ENCODE measurements at regions not wholly inside any gene's neighbourhood (a gene's known extent, or its start where the extent isn't known, plus 50 kb on each side); places are given as distances from the start of the nearest gene placed in this dataset.

- no peak for DNase-seq
These were observed 438.2 kb downstream of the SLC4A3 start for GRCh38 chr2:220065581-220065980.

- no peak for DNase-seq
These were observed 441.4 kb downstream of the SLC4A3 start for GRCh38 chr2:220068846-220069245.

DNA sequence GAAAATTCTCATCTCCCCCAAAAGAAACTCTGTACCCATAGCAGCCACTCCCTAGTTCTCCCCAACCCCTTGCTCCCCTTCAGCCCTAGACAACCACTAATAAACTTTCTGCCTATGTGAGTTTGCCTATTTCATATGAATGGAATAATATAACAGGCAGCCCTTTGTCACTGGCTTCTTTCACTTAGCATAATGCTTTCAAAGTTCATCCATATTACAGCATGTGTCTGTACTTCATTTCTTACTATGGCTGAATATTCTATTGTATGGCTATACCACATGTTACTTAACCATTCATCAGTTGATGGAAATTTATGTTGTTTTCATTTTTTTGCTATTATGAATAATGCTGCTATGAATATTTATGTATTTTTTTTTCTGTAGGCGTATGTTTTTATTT, 442.9 kb downstream of the SLC4A3 start:
- no peak for DNase-seq

DNA sequence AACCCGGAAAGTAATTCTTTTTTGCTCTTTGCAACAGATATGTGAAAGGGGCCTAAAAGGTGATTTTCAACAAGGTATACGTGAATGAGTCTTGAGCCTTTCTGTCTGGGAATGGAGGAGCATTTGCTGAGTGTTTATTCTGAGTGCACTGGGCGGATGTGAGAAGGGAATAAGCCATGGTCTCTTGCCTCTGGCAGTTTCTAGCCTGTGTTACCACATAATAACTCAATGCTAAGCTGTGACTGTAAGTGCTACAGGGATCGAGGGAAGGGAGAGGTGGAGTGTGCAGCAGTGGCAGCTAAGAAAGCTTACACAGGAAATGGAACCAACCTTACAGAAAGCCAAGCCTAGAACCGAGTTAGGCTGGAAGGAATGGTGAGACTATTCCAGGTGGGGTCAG, 444.3 kb downstream of the SLC4A3 start:
- DNase-seq, result no peak

- no peak for DNase-seq
These were observed 445.3 kb downstream of the SLC4A3 start for GRCh38 chr2:220072669-220073220.

- DNase-seq, result no peak
These were observed 448.4 kb downstream of the SLC4A3 start for GRCh38 chr2:220075835-220076234.

GRCh38 chr2:220076734-220077133, 449.3 kb downstream of the SLC4A3 start:
- no peak for DNase-seq

GRCh38 chr2:220077488-220077887, 450.1 kb downstream of the SLC4A3 start:
- DNase-seq, result no peak

GRCh38 chr2:220078439-220078838, 451.0 kb downstream of the SLC4A3 start:
- no peak for DNase-seq

DNA sequence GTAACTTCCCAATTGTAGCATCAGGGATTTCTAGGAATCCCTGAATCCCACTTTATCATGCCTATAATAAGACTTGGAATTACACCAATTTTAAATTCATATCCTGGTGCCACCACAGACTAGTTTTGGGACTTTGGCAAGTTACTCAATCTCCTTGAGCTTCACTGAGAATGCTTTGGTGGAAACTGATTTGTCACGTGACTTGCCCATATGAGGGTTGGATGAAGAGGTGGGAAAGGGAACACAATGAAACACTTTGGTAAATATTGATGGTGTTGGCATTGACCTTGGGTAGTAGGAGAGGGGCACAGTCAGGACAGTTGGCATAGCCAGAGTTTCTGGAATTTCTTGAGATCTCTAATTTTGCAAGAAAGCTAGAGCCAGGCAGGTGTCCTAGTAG, 452.2 kb downstream of the SLC4A3 start:
- no peak for DNase-seq

- no peak for DNase-seq
These were observed 453.7 kb downstream of the SLC4A3 start for GRCh38 chr2:220081171-220081570.

GRCh38 chr2:220090050-220090449, 462.6 kb downstream of the SLC4A3 start:
- DNase-seq, result no peak

DNA sequence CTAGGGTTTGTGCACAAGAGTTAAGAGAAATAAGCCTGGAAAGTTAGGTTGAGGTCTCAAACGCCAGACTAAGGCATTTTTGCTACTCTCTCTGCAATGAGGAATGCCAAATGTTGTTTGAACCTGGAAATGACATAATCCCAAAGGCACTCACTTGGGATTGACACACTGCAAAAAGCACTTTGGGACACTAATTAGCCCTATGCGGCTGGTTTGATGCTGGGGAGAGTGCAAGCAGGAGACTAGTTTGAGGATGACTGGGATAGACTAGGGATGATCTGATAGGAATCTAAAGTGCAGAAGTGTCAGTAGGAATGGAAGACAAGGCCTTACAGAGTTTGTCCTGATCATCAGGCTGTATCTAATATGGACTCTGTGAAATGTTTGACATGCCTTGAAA, 469.0 kb downstream of the SLC4A3 start:
- no peak for DNase-seq

DNA sequence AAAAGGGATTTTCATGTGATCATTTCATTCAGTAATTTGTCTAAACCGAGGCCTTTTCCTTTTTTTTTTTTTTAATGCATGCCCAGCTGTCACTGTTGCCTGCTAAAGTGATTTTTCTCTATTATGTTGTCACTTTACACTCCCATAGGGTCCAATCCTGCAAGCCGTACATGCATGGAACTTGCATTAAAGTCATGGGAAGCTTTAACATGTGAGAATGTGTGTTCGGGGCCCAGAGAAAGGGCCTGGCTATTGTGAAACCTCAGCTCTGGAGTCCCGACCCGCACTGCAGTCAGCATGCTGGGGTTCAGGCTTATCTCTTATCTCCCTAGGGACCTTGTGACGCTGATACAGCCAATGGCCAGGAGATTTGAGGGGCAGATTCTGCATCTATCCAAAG, 474.6 kb downstream of the SLC4A3 start:
- no peak for DNase-seq

- no peak for DNase-seq
These were observed 476.2 kb downstream of the SLC4A3 start for GRCh38 chr2:220103596-220103995.

GRCh38 chr2:220104871-220105351, 477.5 kb downstream of the SLC4A3 start:
- DNase-seq, result no peak

DNA sequence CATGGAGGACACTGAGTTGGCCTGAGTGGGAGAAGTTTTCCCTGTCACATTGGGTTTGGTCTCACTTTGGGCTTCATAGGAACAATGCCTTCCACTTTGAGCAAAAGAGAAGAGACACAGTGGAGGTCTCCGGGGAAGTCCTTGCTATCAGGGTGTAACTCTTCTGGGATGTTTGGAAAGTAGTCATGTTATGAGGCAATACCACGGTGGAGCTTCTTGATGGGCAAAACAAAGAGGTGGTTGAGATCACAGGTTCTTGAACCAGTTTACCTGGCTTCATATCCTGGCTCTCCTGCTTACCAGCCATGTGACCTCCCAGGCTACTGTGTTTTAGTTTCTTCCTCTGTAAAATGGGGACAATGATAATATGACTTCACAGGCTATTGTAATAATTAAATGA, 478.6 kb downstream of the SLC4A3 start:
- DNase-seq, result no peak

DNA sequence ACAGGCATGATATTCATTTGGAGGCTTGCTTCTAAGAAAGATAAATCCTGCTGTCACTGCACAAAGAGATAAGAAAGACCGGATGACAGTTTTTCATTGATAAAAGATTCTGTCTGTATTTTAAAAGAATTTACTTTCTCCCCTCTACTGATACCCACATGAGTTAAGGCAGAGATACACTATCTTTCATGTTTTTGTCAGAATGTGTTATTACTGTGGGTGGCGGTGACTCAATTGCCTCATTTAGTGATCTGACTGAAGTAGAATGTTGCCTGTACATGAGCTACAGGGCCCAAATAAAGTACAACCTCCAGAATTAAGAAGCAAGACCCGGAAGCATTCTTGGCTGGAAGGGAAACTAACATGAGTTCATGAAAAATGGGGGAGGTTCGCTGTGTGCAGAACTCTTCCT, 480.0 kb downstream of the SLC4A3 start:
- no peak for DNase-seq

DNA sequence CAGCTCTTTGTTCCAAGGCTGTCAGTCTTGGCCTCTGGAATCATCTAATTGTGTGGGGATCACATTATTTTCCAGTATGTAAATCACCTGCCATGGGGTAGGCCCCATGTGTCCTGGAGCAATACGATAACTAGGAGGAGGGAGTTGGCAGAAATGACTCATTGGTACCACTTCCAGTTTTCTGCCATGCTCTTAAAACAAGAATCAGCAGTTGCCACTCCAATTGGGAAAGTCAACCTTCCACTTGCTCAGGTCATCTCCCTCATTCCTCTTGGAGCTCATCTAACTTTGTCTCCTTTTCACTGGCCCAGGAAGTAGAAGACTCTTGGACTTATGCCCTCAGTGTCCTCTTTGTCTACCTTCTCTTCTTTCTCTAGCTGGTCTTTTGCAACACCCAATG, 487.0 kb downstream of the SLC4A3 start:
- DNase-seq, result no peak

DNA sequence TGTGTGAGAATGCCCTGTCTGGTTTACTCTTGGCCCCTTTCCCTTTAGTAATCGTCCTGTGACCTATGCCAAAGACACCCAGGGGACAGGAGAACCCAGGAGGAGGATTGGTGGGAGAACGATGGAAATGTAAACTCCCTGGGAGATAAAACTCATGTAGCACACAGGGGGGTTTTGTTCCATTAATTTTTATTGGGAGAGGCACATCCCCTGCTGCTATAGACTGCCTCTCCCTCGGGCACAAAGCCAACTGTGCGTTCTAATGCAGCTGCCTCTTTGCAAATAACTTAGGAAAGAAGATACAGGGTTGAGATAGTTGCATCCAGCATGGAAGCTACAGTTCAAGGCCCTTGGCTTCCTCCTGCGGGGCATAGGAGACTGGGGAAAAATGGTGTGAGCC, 489.6 kb downstream of the SLC4A3 start:
- DNase-seq, result no peak

DNA sequence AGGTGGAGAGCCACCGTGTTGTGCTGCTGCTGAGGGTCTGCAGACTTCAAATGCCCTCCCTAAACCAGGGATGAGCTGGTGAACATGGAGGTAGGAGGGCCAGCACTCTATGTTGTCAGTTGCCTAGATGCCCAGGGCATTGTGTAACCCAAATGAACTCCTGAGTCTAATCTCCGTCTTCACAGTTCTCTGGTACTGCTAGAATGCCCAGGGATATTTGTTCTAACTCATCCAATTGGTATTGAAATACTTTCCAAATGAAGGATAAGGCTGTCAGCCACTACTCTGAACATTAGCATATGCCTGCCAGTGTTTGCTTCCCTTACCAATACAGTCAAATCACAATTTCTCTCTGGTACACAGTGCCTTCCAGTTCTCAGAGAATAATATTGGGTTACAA, 492.6 kb downstream of the SLC4A3 start:
- DNase-seq, result no peak

GRCh38 chr2:220123751-220124150, 496.3 kb downstream of the SLC4A3 start:
- no peak for DNase-seq

DNA sequence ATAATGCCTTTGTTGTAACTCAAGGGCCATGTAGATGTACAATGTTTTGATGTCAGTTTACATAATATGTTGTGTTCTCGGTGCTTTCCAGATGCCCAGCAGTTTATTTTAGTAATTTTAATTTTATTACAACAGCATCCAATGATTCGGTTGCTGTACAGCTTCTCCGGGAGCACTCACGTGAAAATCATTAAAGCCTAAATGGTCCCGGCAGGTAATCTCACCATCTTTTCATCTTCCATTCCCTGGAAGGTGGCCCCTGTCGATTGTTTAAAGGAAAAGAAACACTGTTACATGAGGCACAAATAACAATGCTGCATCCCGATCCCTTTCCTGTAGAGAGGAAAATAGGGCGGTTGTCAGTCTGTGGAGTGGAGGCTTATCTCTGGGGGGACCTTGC, 498.1 kb downstream of the SLC4A3 start:
- DNase-seq, result no peak

GRCh38 chr2:220127311-220127710, 499.9 kb downstream of the SLC4A3 start:
- no peak for DNase-seq

DNA sequence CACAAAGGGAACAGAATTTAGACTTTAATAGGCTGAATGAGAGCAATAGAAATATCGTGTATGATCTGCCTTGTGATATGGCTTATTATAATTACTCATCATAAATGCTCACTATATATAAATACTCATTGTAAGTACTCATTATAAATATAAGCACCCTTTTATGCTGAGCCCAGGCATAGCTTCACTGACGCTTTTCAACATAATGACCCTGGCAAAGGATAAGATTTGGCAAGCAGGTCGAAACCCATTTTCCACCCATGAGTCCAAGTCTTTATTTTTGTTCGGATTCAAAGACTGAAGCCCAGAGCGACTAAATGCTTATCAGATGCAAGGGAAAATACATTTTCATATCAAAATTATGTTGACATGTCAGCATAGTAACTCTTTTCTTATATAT, 500.4 kb downstream of the SLC4A3 start:
- DNase-seq, result no peak

DNA sequence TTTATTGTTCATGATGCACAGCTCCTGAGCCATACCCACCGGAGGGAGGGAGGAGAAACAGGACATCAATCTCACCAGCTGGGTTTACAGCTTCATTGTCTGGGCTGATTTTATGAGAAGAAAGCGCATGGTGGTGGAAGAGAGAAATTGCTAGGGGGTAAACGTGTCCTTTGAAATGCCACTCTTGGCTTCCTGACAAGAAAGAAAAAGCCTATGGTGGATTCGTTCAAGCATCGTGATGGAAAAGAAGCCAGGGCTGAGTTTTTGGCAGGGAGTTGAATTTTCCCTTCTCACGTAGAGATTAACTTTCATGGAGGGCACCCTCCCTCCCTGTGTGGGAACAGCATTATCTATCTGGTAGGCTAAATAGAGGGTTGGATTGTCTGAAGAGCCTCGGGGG, 502.0 kb downstream of the SLC4A3 start:
- DNase-seq, result no peak

Data from GOT3 (cell line).